ENCODE measurements at regions not wholly inside any gene's neighbourhood (a gene's known extent, or its start where the extent isn't known, plus 50 kb on each side); places are given as distances from the start of the nearest gene placed in this dataset.
A peak's percentile ranks its signal among the peaks of the same experiment; 100 is the strongest.
"Not testable (repeated sequence)": the region's sequence is repeated elsewhere in the genome, so short reads cannot be mapped to it uniquely, and the experiment has no call there.

DNA sequence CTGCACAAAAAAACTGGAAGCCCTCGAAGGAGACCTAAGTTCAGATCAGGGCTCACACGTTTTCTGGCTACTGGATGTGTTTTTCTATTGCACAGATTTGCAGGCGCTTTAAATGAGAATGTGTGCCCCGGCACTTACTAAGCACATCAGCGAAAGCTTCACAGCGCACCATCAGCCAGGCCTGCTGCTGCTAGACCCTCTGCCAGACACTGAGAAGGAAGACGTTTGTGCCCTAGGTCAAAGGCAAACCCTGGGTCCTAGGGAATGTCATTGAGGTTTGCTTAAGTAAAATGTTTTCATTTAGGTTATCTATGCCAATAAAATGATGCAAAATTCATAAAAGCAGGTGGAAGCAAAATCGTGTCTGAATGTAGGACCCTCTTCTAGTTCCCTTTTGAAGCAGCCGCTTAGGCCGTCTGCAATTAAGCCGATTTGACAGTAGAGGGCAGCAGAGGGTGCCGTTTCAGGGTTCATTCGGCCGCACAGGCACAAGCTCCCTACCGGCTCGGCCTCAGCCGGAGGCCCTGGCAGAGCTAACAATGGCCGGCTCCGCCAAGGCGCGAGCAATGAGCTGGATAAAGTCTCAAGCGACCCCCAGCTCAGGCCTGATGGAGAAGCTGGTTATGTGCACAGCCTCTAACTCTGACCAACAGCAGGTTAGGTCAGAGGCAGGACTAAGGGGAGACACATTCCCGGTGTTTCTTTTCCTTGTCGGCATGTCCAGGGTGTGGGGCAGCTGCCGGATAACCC lies 107.2 kb upstream of the FOXA2 start:
- DNase-seq (ENCODE audit: low read depth): peak; percentile 28

DNA sequence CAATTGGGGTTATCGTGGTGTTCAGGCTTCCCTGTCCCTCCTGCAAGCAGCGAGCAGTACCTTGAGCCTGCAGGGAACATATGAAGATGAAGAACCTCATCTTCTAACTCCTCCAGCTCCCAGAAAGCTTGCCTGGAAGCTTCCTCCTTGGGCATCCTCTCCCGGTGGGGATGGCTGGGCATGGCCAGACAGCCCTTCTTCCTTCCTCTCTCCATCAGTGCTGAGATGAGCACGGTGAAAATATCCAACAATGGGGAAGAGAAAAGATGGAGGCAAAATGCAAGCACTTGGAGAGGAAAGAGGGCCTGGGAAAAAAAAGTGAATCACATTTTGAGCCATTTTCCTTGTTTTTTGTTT lies 107.7 kb upstream of the FOXA2 start:
- no peak for DNase-seq (ENCODE audit: low read depth)

DNA sequence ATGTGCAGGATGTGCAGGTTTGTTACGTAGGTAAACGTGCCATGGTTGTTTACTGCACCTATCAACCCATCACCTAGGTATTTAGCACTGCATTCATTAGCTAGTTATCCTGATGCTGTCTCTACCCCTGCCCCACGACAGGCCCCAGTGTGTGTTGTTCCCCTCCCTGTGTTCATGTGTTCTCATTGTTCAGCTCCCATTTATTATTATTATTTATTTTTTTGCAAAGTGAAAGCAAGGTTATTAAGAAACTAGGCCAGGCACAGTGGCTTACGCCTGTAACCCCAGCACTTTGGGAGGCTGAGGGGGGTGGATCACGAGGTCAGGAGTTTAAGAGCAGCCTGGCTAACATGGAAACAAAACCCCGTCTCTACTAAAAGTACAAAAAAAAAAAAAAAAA lies 108.2 kb upstream of the FOXA2 start:
- DNase-seq (ENCODE audit: low read depth): not testable (repeated sequence)

DNA sequence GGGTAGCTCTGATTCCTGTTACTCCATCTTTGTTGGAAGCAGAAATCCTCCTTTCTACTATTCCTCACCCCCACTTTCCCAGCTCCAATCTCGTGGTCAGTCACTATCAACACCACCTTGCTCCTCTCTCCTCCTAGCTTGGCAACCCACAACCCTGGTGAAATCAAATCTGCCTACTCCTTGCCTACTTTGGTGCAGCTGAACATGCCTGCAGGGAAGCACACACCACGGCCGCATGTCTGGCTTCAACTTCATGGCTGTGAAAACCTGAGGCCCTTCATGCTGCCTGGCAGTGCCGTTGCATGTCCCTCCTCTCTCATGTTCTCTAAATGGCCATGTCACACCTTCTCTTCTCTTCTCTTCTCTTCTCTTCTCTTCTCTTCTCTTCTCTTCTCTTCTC lies 112.4 kb upstream of the FOXA2 start:
- no peak for DNase-seq (ENCODE audit: low read depth)

DNA sequence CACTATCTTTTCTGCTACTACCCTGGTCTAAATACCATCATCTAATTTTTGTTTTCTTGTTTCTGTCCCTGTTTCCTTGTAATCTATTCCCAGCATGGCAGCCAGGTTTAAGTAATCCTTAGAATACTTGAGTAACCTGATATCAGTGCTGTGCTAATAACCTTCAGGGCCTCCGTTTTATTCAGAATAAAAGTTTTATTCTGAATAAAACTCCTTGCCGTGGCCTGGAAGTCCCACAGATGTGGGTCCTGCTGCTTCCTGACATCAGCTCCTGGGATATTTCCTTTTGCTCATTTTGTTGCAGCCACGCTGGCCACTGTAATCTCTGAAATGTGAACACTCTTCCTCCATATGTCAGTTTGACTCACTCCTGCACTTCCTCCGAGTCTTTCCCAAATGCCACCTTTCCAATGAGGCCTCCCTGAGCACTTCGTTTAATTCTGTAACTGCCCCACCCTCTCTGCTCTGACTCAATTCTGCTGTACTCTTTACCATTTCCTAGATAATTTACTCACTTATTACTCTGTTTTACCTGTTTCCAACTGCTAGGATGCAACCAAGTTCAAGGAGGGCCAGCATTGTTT lies 114.0 kb upstream of the FOXA2 start:
- no peak for DNase-seq (ENCODE audit: low read depth)

DNA sequence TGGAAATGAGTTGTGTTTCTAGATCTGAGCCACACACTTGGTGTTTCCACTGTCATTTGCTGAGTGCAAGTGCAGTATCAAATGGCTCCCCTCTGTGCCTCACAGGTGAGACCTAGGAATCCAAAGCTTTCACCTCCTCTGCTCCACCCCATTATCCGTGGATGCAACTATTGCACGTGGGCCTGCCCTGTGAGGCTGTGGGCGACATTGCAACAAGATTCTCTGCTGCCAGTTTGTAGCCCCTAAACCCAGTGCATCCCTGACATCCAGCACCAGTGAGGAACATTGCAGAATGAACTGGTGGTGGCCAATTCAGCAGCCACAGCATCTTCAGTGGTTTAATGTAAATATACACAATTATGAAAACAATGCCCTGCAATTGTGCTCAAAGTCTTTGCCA lies 115.0 kb upstream of the FOXA2 start:
- no peak for DNase-seq (ENCODE audit: low read depth)

DNA sequence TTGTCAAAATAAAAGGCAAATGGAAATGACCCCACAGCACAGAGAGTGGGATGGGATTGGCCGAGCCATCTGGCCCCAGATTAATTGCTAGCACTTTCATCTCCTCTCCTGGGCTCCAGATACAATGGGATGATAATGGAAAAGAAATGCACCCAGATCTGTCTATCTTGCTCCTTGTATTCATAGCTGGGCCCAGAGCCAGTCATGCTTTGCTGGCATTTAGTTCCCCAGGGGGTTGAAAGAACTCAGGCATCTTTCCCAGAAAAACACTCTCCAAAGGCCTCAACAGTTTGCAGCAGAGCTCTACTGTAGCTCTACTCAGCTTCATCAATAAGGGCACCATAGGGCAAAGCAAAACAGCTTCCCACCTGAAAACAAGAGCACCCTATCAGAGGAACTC lies 116.0 kb upstream of the FOXA2 start:
- DNase-seq (ENCODE audit: low read depth): peak; percentile 8

DNA sequence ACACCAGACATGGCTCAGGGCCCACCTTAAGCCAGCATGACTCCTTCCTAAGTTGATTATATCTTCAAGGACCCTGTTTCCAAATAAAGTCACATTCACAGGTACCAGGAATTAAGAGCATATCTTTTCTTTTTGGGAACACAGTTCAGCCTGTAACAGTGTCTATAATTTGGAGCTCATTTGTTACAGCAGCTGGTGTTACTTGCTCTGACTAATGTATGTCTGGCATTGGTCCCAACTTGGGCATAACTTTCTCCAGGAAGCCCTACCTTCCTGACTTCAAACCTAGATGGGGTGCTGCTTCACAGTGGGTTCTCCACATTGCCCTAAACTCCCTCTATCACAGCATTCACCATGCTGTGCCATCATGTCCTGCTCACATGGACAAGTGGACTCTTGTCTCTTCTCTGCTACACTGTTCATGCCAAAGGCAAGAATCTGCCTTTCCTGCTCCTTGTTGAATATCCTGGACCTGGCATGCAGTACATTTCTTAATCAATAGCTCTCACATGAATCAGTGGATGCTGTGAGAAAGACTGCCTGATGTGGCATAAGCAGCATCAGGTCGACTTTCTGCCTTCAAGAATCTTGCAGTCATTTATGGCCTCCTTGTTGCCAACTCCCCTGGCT lies 117.4 kb upstream of the FOXA2 start:
- DNase-seq (ENCODE audit: low read depth): no peak

DNA sequence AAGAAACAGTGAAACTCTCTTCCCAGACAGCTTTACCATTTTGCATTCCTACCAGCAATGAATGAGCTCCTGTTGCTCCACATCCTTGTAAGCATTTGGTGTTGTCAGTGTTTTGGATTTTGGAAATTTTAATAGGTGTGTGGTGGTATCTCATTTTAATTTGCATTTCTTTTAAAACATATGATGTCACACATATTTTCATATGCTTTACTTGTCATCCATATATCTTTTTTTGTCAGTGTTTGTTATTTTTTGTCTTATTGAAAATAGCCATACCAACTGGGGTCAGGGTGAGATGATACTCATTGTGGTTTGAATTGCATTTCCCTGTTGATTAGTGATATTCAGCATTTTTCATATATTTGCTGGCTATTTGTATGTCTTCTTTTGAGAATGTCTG lies 119.5 kb upstream of the FOXA2 start:
- DNase-seq (ENCODE audit: low read depth): no peak

DNA sequence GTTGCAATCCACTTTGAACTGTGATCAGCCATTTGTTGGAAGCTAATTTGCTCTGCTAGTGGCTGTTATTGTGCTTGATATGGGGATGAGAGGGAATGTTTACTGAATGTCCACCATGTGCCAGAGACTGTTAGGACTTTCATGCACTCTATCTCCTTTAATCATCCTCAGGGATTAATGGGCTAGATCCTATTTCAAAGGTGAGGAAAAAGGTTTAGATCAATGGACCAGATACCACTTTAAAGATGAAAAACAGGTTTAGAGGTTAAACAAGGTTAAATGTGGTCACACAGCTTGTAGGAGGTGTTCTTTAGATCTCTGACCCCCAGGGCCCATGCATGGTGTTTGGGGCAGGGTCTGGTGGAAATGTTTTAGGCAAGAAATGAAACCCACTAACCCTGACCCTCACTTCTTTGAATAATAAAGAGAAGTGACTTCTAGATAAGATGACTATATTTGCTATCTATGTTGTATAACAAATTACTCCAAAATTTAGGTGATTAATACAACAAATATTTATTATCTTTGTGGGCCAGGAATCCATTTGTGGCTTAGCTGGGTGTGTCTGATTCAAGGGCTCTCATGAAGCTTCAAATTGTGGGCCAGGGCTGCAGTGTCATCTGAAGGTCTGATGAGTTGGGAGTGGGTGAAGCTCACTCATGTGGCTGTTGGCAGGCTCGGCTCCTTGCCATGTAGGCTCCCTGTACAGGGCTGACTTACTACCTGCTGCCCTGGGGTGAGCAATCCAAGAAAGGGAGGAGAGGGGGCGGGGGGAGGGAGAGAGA lies 127.8 kb upstream of the FOXA2 start:
- no peak for DNase-seq (ENCODE audit: low read depth)

DNA sequence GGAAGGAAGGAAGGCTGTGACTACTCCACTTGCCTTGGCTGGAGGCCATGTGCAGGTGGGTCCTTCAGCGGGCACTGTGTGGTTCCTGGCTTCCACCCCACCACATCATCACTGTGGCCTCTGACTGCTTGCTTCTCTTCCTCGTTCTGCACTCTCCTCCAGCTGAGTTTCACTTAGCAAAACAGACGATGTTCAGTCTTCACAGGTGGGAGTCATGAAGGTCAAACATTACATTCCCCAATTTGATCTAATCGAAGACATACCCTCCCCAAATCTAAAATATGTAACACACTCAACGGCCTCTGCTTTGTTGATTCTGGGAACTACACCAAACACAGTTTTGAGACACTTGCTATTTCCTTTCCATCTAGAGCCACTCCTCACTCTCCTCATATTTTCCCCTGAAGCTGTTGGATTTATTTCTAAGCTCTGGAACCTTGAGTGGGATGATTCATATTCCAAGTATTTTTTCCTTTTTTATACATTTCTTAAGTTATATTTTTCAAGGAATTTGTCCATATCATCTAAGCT lies 132.5 kb upstream of the FOXA2 start:
- DNase-seq (ENCODE audit: low read depth): no peak

DNA sequence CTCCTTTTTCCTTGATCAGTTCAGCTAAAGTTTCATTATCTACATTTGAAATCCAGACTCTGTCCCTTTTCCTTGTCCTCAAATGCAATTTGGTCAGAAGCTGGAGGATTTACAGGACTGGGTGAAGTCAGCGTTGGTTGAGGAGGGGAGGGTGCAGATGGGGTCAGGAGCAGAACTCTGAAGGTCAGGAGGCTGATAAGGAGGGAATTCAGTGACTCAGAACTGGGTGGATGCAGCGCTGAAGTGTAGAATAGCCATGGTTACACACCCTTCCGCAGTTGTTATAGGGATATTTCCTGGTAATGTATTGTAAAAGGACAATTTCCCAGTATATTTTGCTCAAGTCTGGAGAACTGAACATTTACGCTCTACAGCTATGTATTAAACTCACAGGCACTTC lies 133.1 kb upstream of the FOXA2 start:
- DNase-seq (ENCODE audit: low read depth): no peak

DNA sequence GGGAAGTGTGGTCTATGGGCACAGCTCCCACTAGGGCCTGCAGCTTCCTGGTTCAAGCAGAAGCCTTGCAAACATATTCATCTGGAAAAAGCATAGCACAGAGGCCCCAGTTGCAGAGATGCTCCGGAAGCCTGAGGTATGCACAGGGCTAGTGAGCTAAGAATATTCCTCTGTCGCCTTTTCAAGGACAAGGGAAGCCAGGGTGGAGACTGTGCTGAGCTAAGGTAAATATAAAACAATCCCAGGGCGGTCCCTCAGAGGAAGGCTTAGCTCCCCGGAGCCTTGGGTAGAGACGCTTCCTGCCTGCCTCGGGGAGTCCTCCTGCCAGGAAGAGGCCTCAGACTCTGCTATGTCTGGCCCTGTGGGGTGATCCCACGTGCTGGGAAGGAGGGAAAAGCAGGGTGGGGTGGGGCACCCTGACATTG lies 134.8 kb upstream of the FOXA2 start:
- DNase-seq (ENCODE audit: low read depth): no peak

DNA sequence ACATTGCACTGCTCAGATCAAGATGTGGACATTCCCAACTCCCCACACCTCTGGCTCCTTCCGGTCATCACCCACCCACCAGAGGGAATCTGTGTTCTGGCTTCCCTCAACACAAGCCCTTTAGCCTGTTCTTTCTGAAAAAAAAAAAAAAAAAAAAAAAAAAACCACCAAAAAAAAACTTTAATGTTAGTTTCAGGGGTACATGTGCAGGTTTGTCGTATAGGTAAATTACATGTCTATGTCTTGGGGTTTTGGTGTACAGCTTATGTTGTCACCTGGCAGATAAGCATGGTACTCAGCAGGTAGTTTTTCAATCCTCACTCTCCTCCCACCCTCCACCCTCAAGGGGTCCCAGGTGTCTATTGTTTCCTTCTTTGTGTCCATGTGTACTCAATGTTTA lies 135.8 kb upstream of the FOXA2 start:
- DNase-seq (ENCODE audit: low read depth): no peak

DNA sequence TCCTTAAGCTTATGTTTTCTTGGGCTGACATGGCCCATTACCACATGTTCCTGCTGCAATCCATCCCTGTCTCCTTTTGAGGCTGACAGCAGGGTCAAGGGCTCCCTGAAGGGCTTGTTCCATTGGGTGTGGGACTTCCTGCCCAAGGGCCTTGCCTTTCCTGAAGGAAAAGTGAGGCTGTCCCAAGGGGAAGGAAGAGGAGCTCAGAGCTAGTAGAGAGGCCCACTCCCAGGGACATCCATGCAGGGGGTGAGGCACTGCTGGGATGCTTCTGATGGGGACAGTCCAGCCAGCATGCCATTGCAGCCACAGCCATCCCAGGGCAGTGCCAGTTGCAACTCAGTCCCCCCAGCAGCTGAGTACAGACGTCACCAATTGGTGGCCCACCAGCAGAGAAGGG lies 138.4 kb upstream of the FOXA2 start:
- DNase-seq (ENCODE audit: low read depth): no peak

DNA sequence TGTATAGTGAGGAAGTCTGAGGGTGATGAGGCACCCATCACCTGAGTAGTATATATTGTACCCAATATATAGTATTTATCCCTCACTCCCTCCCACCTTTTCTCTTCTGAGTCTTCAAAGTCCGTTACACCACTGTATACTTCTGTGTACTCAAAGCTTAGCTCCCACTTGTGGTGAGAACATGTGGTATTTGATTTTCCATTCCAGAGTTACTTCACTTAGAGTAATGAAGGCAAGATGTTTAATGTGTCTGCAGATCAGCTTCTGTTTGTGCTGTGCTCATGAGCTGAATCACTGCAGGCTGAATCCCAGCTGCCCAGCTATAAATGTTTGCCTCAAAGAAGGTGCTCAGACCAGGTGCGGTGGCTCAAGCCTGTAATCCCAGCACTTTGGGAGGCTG lies 139.3 kb upstream of the FOXA2 start:
- DNase-seq (ENCODE audit: low read depth): peak; percentile 3

DNA sequence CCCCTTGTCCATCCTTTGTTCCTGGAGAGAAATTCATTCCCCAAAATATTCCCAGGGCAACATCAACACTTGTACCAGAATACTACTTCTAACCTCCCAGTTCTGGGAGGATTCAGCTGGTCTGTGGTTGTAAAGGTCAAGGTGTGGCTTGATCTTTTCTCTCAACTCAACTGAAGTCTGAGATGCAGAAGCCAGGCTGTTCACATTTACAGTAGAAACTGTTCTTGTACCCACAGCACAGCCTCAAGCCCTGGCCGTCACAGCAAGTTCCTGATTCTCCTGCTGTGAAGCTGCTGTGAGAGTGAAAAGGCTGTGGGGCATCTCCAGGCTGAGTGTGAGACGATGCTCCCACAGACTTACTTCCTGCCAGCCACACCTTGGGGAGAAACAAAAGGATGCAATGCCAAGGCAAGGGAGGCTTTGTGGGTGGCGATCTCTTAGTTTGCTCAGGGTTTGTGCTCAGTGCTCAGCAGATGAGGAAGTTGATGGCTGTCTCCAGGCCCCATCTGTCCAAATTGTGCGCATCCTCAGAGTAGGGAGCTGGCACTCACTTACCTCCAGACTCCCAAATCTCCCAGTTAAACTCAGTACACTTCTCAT lies 143.9 kb upstream of the FOXA2 start:
- DNase-seq (ENCODE audit: low read depth): no peak

DNA sequence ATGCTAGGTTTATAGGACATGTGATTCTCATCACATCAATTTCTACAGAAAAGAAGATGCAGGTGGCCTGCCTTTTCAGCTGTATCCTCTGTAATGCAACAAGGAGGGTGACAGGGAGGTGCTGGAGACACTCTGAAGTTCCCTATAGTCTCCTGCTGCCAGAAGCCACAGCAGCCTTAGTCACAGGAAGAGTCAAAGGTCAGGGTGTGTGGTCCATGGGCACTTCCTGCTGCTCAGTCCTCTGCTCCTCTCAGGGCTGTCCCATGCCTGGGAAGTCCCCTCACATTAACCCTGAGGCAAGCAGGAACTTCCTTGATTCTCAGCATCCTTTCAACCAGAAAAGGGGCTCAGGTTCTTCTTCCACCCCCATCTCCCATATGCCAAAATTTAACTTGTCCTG lies 144.8 kb upstream of the FOXA2 start:
- no peak for DNase-seq (ENCODE audit: low read depth)

DNA sequence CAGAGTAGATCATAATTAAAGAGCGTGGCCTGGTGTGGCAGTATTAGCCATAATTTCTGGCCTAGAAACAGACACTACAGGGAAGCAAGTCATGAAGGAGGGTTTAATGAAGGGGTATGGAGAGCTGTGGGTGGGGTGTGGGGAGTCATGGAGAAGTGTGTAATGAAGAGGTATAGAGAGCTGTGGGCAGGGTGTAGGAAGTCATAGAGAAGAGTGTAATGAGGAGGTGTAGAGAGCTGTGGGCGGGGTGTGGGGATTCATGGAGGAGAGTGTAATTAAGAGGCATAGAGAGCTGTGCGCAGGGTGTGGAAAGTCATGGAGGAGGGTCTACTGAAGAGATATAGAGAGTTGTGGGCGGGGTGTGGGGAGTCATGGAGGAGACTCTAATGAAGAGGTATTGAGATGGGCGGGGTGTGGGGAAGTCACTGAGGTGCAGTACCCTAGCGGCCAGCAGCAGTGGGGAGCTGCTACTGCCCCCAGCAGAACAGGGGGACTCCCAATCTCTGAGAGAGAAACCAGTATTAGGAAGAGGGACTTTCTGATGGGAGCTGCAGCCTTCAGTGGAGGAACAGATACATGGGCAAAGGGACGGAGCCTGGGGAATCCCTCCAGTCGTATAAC lies 145.4 kb upstream of the FOXA2 start:
- no peak for DNase-seq (ENCODE audit: low read depth)

DNA sequence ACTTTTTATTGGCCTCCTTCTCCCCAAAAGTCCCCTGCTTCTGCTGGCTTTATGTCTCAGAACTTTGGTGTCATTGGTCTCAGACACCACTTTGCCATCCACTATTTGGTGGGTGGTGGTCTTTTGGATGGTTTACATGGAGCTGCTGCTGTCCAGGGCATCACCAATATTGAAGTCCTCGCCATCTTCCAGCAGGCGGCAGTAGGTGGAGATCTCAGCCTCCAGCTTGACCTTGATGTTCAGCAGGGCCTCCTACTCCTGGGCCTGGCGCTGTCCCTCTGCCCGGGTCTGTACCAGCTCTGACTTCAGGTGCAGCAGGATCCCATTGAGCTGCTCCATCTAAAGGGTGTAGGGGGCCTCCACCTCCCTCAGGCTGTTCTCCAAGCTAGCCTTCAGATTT lies 148.4 kb upstream of the FOXA2 start:
- no peak for DNase-seq (ENCODE audit: low read depth)

DNA sequence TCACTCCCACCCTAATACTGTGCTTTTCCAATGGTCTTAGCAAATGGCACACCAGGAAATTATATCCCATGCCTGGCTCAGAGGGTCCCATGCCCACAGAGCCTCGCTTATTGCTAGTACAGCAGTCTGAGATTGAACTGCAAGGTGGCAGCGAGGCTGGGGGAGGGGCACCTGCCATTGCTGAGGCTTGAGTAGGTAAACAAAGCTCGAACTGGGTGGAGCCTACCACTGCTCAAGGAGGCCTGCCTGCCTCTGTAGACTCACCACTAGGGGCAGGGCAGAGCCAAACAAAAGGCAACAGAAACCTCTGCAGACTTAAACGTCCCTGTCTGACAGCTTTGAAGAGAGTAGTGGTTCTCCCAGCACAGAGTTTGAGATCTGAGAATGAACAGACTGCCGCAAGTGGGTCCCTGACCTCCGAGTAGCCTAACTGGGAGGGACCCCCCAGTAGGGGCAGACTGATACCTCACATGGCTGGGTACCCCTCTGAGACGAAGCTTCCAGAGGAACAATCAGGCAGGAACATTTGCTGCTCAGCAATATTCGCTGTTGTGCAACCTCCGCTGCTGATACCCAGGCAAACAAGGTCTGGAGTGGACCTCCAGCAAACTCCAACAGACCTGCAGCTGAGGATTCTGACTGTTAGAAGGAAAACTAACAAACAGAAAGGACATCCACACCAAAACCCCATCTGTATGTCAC lies 150.7 kb upstream of the FOXA2 start:
- not testable (repeated sequence) for DNase-seq (ENCODE audit: low read depth)
